ENCODE measurements at regions not wholly inside any gene's neighbourhood (a gene's known extent, or its start where the extent isn't known, plus 50 kb on each side); places are given as distances from the start of the nearest gene placed in this dataset.

DNA sequence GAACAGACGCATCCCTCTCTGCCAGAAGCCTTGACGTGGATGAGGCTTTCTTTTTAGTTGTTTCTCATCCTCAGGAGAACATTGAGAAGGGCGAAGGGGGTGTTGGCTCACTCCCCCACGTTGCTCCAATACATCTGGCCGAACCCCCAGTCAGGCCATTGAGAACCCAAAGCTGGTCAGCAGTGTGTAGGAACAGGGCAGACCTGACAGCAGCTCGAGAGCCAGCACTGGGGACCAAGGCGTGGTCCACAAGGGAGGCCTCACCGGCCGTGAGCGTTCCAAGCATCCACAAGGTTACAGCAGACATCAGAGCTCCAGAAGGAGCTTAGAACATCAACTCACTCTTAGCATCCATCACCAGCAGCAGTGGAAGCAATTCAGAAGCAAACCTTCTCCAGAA is 387.9 kb upstream of the ARID1B start:
- TF ChIP-seq GATA2 (IDR thresholded peaks at IDR 0.05; ENCODE audit: low read depth, low read length) = no peak
- no peak for TF ChIP-seq GATA3 (IDR thresholded peaks at IDR 0.05; ENCODE audit: low read depth, low read length)
